Epithelial cell of proximal tubule (primary cell): ENCODE measurements at regions not wholly inside any gene's neighbourhood (a gene's known extent, or its start where the extent isn't known, plus 50 kb on each side); places are given as distances from the start of the nearest gene placed in this dataset.

ENCODE experiments used
- DNase-seq: peaks from one replicate; pipeline ENCODE4 v3.0.0-alpha.2; 2011; ENCODE audit warnings: low read depth
- H3K4me3 ChIP-seq: 2 replicates; pipeline ENCODE4 v1.5.1; 2011; ENCODE audit warnings: low read depth, mild to moderate bottlenecking, low read length
- CTCF ChIP-seq: conservative IDR thresholded peaks from 2 replicates; pipeline ENCODE4 v1.5.1; 2012; ENCODE audit warnings: low read depth, mild to moderate bottlenecking, low read length

- DNase-seq: no peak
- no peak overlapping the region for H3K4me3 ChIP-seq
- no peak for TF ChIP-seq CTCF
Measured at GRCh38 chr6:106771822-106772221, 142.4 kb downstream of the QRSL1 start.

- DNase-seq: no peak
- no peak overlapping the region for H3K4me3 ChIP-seq
- no peak for TF ChIP-seq CTCF
Measured at GRCh38 chr6:106770663-106771062, 141.3 kb downstream of the QRSL1 start.

GRCh38 chr6:106770081-106770480 is 140.7 kb downstream of the QRSL1 start:
- no peak overlapping the region for H3K4me3 ChIP-seq
- no peak for DNase-seq
- TF ChIP-seq CTCF: no peak

- TF ChIP-seq CTCF: no peak
- H3K4me3 ChIP-seq: no peak overlapping the region
- DNase-seq: no peak
Measured at GRCh38 chr6:106767271-106767670, 137.9 kb downstream of the QRSL1 start.

GRCh38 chr6:106766201-106766600 is 136.8 kb downstream of the QRSL1 start:
- TF ChIP-seq CTCF: no peak
- H3K4me3 ChIP-seq: no peak overlapping the region
- DNase-seq: no peak

- no peak for TF ChIP-seq CTCF
- no peak for DNase-seq
- H3K4me3 ChIP-seq: no peak overlapping the region
Measured at GRCh38 chr6:106765496-106765895, 136.1 kb downstream of the QRSL1 start.

- no peak for DNase-seq
- no peak for TF ChIP-seq CTCF
- H3K4me3 ChIP-seq: no peak overlapping the region
Measured at GRCh38 chr6:106764353-106764980, 135.1 kb downstream of the QRSL1 start.
